NT2/D1 (cell line): ENCODE measurements at regions not wholly inside any gene's neighbourhood (a gene's known extent, or its start where the extent isn't known, plus 50 kb on each side); places are given as distances from the start of the nearest gene placed in this dataset.

Experiments used
- YY1 ChIP-seq: IDR thresholded peaks from 2 replicates; pipeline ENCODE4 v1.6.1; 2011; ENCODE audit not compliant: insufficient read length, insufficient read depth
- ZNF274 ChIP-seq: IDR thresholded peaks from 2 replicates; pipeline ENCODE4 v1.6.1; 2011; ENCODE audit warnings: mild to moderate bottlenecking, low read depth, low read length

DNA sequence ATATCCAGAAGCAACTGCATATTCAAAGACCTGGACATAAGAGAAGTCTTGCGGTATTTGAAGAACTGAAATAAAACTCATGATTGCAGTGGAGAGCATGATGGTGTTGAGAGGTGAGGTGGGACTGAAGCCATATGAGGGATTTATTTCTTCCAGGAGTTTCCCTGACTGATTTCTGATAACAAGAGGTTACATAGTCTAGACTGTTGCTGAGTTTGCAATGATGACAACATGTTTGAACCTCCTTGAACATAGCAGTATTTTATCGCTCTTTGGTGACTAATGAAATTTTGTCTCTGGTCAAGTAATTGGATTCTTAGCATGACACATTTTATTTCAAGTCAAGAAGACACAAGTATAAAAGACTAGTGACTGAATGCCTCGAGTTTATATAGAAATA lies 61.8 kb downstream of the ACTBL2 start:
- TF ChIP-seq YY1 = no peak
- TF ChIP-seq ZNF274 = no peak
